Transverse colon (tissue), 4 donors: ENCODE measurements at regions not wholly inside any gene's neighbourhood (a gene's known extent, or its start where the extent isn't known, plus 50 kb on each side); places are given as distances from the start of the nearest gene placed in this dataset.

Experiments
- DNase-seq: peaks from one replicate; pipeline ENCODE4 v3.0.0-alpha.2; 2019
- H3K27ac ChIP-seq, 4 donors: fragments of 200-600 bp; sonication (generic); 2 replicates each; pipeline ENCODE4 v1.5.1; 2016 to 2018; ENCODE audit warnings: inconsistent platforms in 4 of 4
- H3K27me3 ChIP-seq: fragments of 200-600 bp; sonication (generic); 2 replicates; pipeline ENCODE4 v1.5.1; 2017; ENCODE audit warnings: inconsistent platforms
- H3K36me3 ChIP-seq, 4 donors: fragments of 200-600 bp; sonication (generic); 2 replicates each; pipeline ENCODE4 v1.5.1; 2017 to 2019; ENCODE audit warnings: inconsistent platforms in 4 of 4
- H3K4me1 ChIP-seq, 4 donors: fragments of 200-600 bp; sonication (generic); 2 replicates each; pipeline ENCODE4 v1.5.1; 2017 to 2020; ENCODE audit warnings: inconsistent platforms in 4 of 4
- H3K4me3 ChIP-seq, 4 donors: fragments of 200-600 bp; sonication (generic); 1 replicate in 1 of 4; 2 replicates in 3 of 4; pipeline versions ENCODE4 v1.5.1 to v1.6.1; 2017 to 2019; ENCODE audit warnings: inconsistent platforms in 4 of 4
- H3K9me3 ChIP-seq, 2 donors: fragments of 200-600 bp; sonication (generic); 2 replicates each; pipeline ENCODE4 v1.5.1; 2017 to 2019; ENCODE audit warnings: inconsistent platforms in 2 of 2
- CTCF ChIP-seq, 5 experiments: fragments of 200-600 bp in 3 of 5; fragments of 450-650 bp in 2 of 5; sonication (generic) in 3 of 5; IDR thresholded peaks; 1 replicate in 2 of 5; 2 replicates in 3 of 5; pipeline ENCODE4 v1.5.1; 2016 to 2017; ENCODE audit warnings: antibody characterized with exemption in 5 of 5, inconsistent platforms in 3 of 5, mild to moderate bottlenecking in 2 of 5, moderate library complexity in 1 of 5
- EP300 ChIP-seq: sonication (generic); formaldehyde crosslinking; IDR thresholded peaks from one replicate; pipeline ENCODE4 v1.6.1; 2017; ENCODE audit warnings: antibody characterized with exemption, low read depth
- POLR2A ChIP-seq: fragments of 450-650 bp; IDR thresholded peaks from one replicate; pipeline ENCODE4 v1.6.1; 2016; ENCODE audit warnings: antibody characterized with exemption, mild to moderate bottlenecking, moderate library complexity
- POLR2AphosphoS5 ChIP-seq, 3 donors: sonication (generic); formaldehyde crosslinking; IDR thresholded peaks; one replicate each; pipeline ENCODE4 v1.6.1; 2016; ENCODE audit warnings: antibody characterized with exemption in 3 of 3
- WGBS, 2 donors: methylation state at CpG; one replicate each; pipeline ENCODE4 v1.1.5; 2018; ENCODE audit warnings: low coverage in 1 of 2; 5-methylcytosine and 5-hydroxymethylcytosine counted together
- in situ Hi-C, 4 donors: fragments of 200-750 bp; cut with MboI; loops; one replicate each; pipeline versions ENCODE4 v1.15.0 to v1.15.1; 2017; ENCODE audit warnings: low sequenced_read_pairs in 3 of 4, low pct_ligation_motif_present in 1 of 4, low pct_unique_long_range_greater_than_20kb in 1 of 4
- intact Hi-C: fragments of 100-400 bp; cut with DNase I; formaldehyde crosslinking; loops from one replicate; pipeline ENCODE4 v1.15.1; 2023; ENCODE audit warnings: low total_unique reads

GRCh38 chr5:56596155-56596554, 219.2 kb upstream of the MAP3K1 start:
- 78 to 100% methylated on average over 2 to 4 of the region's 4 CpGs for WGBS, 2 donors
- Histone ChIP-seq H3K4me3 (no peak overlapping the region), H3K27ac (no peak overlapping the region), H3K27me3 (no peaks in the 10 kb centered on the region), H3K4me1 (no peaks in the 10 kb centered on the region), H3K36me3 (no peaks in the 10 kb centered on the region), H3K9me3 (no peaks in the 10 kb centered on the region)
- intact Hi-C loops, result no loop called here
- TF ChIP-seq POLR2A (no peak), EP300 (no peak), CTCF (IDR thresholded peaks at IDR 0.05) (no peak), POLR2AphosphoS5 (IDR thresholded peaks at IDR 0.05) (no peak)
- in situ Hi-C loops, result no loop called here
- no peak for DNase-seq

- DNase-seq, result no peak
- no peak overlapping the region for H3K27ac ChIP-seq
- TF ChIP-seq POLR2A (no peak), POLR2AphosphoS5 (IDR thresholded peaks at IDR 0.05) (no peak), CTCF (IDR thresholded peaks at IDR 0.05) (no peak), EP300 (no peak)
- no peaks in the 10 kb centered on the region for H3K9me3 ChIP-seq
- in situ Hi-C loops, result no loop called here
- no peaks in the 10 kb centered on the region for H3K36me3 ChIP-seq
- H3K4me3 ChIP-seq, result no peak overlapping the region
- H3K27me3 ChIP-seq, result no peaks in the 10 kb centered on the region
- no peaks in the 10 kb centered on the region for H3K4me1 ChIP-seq
- intact Hi-C loops, result no loop called here
- WGBS, 2 donors, result 86% methylated on average over 2 of the region's 2 CpGs; no CpG with 5 or more reads in 1 of the 2 donors
Measured at GRCh38 chr5:56595566-56595965, 219.8 kb upstream of the MAP3K1 start.

- in situ Hi-C loops, result no loop called here
- DNase-seq, result no peak
- no peak overlapping the region for H3K4me3 ChIP-seq
- no peak overlapping the region for H3K27ac ChIP-seq
- WGBS, 2 donors, result 85% methylated on average over 3 of the region's 3 CpGs; no CpG with 5 or more reads in 1 of the 2 donors
- H3K27me3 ChIP-seq, result no peaks in the 10 kb centered on the region
- no peaks in the 10 kb centered on the region for H3K9me3 ChIP-seq
- H3K4me1 ChIP-seq, result no peaks in the 10 kb centered on the region
- intact Hi-C loops, result no loop called here
- no peaks in the 10 kb centered on the region for H3K36me3 ChIP-seq
- TF ChIP-seq POLR2AphosphoS5 (IDR thresholded peaks at IDR 0.05) (no peak), EP300 (no peak), POLR2A (no peak), CTCF (IDR thresholded peaks at IDR 0.05) (no peak)
Measured at GRCh38 chr5:56594792-56595191, 220.6 kb upstream of the MAP3K1 start.

GRCh38 chr5:56591081-56591480, 224.3 kb upstream of the MAP3K1 start:
- no peak for TF ChIP-seq CTCF (IDR thresholded peaks at IDR 0.05)
- TF ChIP-seq EP300, result no peak
- no peak for TF ChIP-seq POLR2A
- TF ChIP-seq POLR2AphosphoS5 (IDR thresholded peaks at IDR 0.05), result no peak
- Histone ChIP-seq H3K9me3 (no peaks in the 10 kb centered on the region), H3K27me3 (no peaks in the 10 kb centered on the region), H3K4me3 (no peak overlapping the region), H3K4me1 (peaks cover 0 to 9% (median 0%) of the 10 kb centered on the region in 4 donors), H3K27ac (no peak overlapping the region), H3K36me3 (no peaks in the 10 kb centered on the region)
- no peak for DNase-seq
- in situ Hi-C loops, result no loop called here
- WGBS, 2 donors, result 96 to 100% methylated on average over 5 of the region's 5 CpGs
- intact Hi-C loops, result no loop called here
